ENCODE measurements at regions not wholly inside any gene's neighbourhood (a gene's known extent, or its start where the extent isn't known, plus 50 kb on each side); places are given as distances from the start of the nearest gene placed in this dataset.

DNA sequence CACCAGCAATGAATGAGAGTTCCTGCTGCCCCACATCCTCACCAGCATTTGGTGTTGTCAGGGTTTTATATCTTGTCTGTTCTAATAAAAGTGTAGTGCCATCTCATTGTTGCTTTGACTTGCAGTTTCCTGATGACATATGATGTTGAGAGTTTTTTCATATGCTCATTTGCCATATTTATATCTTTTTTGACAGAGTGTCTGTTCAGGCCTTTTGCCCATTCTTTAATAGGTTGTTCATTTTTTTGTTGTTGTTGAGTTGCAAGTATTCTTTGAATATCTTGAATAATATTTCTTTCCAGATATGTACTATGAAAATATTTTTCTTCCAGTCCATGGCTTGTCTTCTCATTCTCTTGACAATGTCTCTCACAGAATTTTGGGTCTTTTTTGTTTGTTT lies 111.7 kb upstream of the KCNJ15 start:
- in situ Hi-C loops (cut with MboI; ENCODE audit: low sequenced_read_pairs) = loop anchor here (25.0 kb wide), 1 partner anchor 433 kb away; no protein-coding TSS in a partner anchor

DNA sequence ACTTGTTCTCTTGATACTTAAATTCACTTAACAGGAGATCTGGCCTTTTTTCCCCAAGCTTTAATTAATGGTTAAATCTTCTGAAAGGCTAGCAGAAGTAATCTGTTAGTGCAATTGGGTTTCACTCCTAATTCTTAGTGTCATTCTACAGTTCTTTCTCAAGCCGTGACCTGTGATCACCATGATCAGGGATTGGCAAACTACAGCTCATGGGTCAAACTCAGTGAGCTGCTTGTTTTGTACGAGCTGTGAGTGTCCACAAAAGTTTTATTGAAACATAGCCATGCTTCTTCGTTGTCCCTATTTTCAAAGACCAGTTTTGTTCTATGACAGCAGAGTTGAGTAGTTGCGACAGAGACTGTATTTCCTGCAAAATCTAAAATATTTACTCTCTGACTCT lies 109.4 kb upstream of the KCNJ15 start:
- in situ Hi-C loops (cut with MboI; ENCODE audit: low sequenced_read_pairs) = loop anchor here (25.0 kb wide), 1 partner anchor 435 kb away; no protein-coding TSS in a partner anchor

DNA sequence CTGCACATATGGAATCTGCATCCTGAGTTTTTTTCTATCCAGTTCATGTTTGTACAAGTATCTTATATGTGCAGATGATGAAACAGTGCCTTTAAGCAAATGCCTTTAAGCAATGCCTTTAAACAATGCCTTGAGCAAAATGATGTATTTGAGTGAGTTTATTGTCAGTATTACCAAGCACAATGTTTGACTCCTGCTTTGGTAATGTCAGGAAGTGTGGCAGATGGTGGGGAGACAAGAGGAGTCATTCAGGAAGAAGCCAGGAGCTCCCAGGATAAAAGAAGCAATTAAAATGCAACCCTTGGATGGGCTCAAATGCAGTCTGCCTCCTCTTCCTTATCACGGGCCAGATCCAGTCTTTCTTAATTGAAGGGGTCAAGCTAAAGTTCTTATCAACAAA lies 108.7 kb upstream of the KCNJ15 start:
- in situ Hi-C loops (cut with MboI; ENCODE audit: low sequenced_read_pairs) = loop anchor here (25.0 kb wide), 1 partner anchor 436 kb away; no protein-coding TSS in a partner anchor

DNA sequence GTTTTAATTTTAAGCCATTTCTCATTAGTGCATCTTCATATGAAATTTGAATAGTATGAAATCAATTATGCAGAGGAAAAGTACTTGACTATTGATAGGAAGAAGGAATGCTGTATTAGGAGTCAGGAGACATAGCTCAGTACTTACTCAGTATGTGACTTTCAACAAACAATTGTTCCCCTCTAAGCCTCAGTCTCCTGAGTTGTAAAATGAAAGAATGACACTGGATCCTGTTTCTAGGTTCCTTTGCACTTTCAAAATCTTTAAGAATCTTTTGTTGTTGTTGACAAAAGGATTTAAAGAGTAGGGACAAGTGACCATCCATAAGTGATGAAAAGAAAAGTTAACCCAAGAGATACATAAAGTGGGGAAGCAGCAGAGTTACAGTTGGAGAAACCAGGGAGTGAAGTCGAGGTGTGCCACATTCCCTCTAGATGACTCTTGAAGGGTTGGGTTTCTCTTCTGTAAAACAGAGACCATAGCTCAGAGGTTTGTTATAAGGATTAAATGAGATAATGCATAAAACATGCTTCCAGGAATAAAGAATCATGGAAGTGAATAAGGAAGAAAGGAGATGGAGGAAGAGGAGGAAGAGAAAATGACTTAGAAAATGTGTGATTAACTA lies 105.7 kb upstream of the KCNJ15 start:
- in situ Hi-C loops (cut with MboI; ENCODE audit: low sequenced_read_pairs) = loop anchor here (25.0 kb wide), 1 partner anchor 986 kb away; no protein-coding TSS in a partner anchor

DNA sequence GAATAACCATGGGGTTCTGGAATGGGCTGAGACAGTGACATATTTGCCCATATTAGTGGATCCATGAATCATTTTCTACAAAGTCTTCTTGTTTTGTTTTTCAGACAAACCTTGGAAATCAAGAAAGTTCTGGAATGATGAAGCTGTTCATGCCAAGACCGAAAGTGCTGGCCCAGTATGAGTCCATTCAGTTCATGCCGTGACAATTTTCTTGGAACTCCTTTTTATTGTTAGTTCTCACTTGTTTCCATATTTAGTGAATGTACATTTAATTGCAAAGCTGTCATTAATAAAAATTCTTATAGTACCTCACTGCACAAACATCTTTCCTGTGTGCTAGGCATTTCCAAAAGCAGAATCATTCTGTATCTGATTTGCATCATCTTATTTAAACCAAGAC lies 100.6 kb upstream of the KCNJ15 start:
- in situ Hi-C loops (cut with MboI; ENCODE audit: low sequenced_read_pairs) = loop anchor here (25.0 kb wide), 1 partner anchor 981 kb away; no protein-coding TSS in a partner anchor

DNA sequence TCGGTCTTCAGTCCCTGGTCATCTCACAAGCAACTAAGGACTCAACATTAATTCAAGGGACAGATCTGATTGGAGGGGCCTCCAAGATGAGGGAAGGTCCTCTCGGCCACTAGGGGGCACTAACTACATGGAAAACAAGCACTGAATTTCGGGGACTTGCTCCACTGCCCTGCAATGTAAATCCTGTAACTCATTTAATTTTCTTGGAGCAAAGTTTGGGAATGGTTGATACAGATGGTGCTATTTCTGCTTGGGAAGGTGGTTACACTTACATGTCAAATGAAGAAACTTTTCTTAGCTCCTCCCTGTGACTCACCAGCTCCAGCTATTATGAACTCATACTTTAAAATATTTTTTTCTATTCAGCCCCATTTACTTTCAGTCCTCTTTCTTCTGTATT lies 97.4 kb upstream of the KCNJ15 start:
- in situ Hi-C loops (cut with MboI; ENCODE audit: low sequenced_read_pairs) = loop anchor here (25.0 kb wide), 1 partner anchor 978 kb away; no protein-coding TSS in a partner anchor

DNA sequence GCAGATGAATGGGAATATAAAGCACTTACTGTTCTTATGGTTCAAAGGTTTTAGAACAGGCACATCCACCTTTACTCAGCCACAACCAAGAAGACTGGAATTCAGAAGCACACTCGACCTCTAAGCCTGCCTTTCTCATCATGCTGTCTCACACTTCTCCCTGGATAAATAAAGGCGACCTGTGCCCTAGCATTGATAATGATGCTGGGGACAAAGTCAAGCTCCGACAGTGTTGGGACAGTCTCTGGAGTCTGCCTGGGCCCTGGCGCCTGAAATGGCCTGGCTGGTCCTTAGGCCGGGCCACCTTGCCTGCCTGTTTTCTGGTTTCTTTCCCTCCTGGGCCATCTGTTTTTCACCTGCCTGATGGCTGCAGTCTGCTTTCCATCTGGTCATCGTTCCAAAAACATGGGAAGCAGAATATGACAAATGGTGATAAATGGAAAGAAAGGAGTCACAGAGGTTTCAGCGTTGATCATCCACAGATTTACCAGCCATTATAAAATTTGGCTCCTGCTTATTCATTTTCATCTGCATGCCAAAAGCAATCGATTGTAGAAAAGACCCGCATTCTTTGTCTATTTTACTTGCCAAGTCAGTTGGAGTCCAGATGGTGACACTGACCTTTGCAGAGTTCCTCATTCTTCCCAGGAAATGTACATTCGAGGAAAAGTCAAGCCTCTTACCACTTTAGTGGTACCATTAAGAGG lies 91.2 kb upstream of the KCNJ15 start:
- in situ Hi-C loops (cut with MboI; ENCODE audit: low sequenced_read_pairs) = loop anchor here (5.0 to 25.0 kb wide), 2 partner anchors 187 to 972 kb away; no protein-coding TSS in a partner anchor

DNA sequence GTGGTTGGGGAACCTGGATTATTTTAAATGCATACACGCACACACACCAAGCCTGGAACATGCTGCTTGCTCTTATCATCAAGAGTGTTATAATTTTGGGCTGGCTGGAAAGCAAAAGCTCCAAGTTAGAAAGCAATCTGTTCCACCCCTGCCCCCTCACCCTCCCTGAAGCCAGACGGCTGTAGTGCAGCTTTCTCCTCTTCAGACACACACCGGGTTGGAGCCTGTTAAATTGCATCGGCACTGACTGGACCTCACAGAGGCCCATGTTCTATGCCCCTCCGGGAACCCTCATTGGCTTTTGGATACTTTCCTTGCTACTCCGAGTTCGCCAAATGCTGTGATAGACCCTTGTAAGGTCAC lies 90.6 kb upstream of the KCNJ15 start:
- in situ Hi-C loops (cut with MboI; ENCODE audit: low sequenced_read_pairs) = loop anchor here (5.0 to 25.0 kb wide), 2 partner anchors 186 to 971 kb away; no protein-coding TSS in a partner anchor

DNA sequence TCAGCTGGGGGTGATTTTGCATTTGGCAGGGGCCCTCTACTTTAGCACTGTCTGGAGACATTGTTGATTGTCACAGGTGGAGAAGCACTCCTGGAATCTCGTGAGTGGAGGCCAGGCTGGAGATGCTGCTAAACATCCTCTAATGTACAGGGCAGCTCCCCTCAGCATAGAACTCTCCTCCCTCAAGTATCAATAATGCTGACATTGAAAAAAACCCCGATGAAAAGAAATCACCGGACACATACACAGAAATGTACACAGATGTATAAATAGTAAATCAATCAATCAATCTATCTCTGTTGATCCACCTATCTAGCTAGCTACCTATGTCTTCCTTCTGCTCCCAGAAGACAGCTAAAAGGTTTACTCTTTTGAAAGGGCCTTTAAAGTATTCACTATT lies 89.4 kb upstream of the KCNJ15 start:
- in situ Hi-C loops (cut with MboI; ENCODE audit: low sequenced_read_pairs) = loop anchor here (5.0 to 25.0 kb wide), 2 partner anchors 185 to 970 kb away; no protein-coding TSS in a partner anchor

DNA sequence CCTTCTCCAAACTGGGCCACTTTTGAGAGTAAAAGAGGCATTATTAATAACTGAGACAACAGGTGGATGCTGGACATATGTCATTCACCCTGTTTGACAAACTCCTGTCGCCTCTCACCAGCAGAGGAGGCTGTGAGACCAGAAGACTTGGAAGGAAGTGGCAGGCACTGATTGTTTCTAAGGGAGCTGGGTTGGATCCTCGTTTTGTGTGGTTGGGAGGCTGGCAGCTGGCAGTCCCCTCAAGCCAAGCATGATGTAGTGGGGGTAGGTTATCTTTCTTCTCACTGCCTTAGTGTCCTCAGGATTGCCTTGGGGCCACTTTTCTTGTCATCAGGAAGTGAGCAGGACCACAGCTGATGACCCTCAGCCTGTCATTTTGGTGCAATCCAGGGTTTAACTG lies 86.5 kb upstream of the KCNJ15 start:
- in situ Hi-C loops (cut with MboI; ENCODE audit: low sequenced_read_pairs) = loop anchor here (25.0 kb wide), 1 partner anchor 967 kb away; no protein-coding TSS in a partner anchor

DNA sequence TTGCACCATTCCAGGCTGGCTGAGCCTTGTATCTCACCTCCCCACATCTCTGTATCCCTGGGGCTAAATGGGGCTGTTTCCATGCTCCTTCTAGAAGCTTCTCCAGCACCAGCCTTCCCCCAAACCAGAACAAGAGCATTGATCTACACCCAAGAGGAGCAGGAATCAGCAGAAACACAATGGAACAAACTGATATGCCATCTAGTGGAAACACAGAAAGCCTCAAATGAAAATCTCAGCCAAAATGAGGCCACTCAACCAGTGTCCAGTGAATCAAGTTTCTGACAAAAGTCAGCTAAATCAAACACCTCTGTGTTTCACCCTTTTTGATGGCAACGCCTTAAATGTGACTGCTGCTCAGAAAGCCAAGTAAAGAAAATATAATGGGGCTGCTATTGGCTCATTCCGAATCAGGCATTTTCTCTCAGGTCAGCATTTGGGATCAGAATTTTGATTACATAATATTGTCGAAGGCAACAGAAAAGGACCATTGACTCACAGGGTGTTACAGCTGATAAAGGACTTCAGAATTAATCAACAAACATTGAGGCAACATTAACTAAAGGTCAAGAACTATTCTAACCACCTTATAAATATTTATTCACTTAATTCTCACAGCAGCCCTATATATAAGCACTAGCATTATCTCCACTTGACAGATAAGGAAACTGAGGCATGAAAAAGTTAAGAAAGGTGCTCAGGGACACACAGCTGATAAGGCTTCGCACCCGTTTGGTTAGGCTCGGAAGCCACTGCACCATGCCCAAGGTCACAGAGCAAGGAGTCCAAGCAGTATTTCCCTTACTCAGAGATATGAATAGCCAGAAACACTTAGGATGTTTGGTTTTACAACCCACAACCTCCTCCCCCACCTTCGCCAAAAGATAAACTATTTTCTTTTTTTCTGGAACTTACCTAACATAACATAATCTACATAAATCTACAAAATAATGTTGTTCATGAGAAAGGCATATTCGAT lies 85.8 kb upstream of the KCNJ15 start:
- in situ Hi-C loops (cut with MboI; ENCODE audit: low sequenced_read_pairs) = loop anchor here (25.0 kb wide), 1 partner anchor 966 kb away; no protein-coding TSS in a partner anchor

DNA sequence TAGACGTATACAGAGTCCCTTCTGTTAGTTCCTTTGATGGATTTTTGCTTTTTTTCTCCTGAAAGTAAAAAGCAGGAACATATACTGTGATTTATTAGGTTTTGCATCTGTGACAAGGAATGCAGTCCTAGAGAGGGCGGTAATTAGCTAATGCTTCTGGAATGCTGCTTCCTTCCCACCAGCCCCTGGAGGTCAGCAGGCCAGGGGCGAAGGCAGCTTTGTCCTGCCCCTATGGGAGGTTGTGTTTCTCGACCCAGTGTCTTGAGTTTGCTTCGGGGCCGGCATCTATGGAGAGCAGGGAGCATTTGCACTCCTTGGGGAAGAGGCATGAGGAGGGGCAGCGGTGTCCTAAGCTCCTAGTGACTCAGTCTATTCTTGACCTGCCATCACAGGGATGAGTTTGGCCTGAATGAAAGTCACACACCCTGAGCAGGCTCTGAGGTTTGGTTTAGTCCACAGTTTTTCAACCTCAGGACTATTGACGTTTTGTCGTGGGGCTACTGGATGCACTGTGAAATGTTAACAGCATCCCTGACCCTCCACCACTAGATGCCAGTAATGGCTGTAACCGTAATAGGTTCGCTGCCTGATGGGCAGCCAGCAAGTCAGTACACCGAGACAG lies 85.0 kb upstream of the KCNJ15 start:
- in situ Hi-C loops (cut with MboI; ENCODE audit: low sequenced_read_pairs) = loop anchor here (25.0 kb wide), 1 partner anchor 965 kb away; no protein-coding TSS in a partner anchor

DNA sequence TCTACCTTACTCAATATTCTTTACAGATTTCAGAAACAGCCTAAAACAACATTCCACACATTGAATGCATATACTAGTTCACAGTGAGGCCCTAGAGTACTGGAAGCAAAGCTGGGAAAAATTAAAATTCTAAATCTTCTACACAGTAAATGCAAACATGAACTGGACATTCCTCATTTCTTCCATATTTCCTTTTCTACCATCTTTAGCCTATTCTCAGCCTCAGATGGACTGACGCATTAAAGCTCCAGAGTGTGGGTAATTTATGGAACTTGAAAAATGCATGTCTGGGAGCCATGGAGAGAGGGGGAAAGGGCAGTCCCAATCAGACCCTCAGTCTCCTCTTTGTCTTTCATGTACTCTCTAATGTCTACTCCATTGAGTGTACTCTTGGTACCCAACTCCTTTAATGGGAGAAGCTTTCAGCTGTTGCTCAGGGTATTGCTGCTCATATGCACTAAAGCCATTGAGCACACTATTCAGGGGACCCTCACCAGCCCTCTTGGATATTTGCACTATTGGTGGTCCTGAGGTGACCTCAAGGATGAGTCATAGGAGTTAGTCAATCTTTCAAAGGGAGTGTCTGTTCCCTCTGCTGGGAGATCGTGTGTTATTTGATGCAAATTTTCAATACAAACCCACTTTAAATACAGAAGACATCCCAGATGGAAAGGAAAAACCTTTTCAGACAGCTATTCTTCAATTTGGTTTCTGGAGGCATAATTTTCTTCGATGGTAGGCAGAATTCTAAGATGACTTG lies 83.3 kb upstream of the KCNJ15 start:
- in situ Hi-C loops (cut with MboI; ENCODE audit: low sequenced_read_pairs) = loop anchor here (25.0 kb wide), 1 partner anchor 964 kb away; no protein-coding TSS in a partner anchor

DNA sequence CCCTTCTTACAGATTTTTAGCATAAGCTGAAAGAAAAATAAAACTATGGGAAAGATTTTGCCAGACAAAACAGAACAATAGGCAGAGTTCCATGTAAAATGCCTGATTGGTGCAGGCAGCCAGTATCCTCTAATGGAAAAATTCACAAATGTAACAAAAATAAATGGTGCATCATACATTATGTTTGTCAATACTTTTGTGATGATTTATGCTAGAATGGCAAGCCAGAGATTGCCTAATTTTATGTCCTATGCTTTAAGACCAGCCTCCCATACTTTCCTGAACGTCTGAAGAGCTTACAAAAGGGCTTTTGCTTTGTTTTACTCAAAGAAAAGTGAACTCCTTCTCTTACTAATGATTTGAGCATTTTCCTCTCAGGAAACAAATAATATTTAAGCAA lies 81.5 kb upstream of the KCNJ15 start:
- in situ Hi-C loops (cut with MboI; ENCODE audit: low sequenced_read_pairs) = no loop called here

DNA sequence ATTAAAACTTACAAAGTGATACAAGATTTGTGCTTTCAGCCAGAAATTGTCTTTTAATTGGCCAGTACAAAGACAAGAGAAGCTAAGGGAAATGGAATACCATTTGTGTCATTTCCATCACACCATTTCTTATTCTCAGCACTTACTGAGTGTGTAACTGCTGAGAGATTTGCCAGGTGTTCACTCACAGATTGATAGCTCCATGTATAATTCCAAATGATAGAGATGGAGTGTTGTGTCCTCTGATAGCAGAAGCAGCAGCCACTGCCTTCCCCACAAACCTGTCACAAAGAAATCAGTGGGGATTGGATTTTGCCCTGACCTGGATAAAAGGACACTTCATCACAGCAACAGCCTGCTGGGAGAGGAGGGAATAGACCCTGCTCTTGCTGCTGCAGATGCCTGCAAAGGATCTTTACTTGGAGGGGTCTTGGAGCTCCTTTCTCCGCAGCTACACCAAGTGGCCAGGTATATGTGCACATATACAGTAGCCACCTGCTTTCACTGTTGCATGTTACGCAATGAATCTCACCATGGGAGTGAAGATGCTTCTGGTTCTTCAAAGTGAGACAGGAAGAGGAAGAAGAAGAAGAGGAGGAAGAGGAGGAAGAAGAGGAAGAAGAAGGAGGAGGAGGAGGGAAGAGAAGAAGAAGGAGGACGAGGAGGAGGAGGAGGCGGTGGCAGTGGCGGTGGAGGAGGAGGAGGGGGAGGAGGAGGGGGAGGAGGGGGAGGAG lies 78.7 kb upstream of the KCNJ15 start:
- in situ Hi-C loops (cut with MboI; ENCODE audit: low sequenced_read_pairs) = no loop called here

DNA sequence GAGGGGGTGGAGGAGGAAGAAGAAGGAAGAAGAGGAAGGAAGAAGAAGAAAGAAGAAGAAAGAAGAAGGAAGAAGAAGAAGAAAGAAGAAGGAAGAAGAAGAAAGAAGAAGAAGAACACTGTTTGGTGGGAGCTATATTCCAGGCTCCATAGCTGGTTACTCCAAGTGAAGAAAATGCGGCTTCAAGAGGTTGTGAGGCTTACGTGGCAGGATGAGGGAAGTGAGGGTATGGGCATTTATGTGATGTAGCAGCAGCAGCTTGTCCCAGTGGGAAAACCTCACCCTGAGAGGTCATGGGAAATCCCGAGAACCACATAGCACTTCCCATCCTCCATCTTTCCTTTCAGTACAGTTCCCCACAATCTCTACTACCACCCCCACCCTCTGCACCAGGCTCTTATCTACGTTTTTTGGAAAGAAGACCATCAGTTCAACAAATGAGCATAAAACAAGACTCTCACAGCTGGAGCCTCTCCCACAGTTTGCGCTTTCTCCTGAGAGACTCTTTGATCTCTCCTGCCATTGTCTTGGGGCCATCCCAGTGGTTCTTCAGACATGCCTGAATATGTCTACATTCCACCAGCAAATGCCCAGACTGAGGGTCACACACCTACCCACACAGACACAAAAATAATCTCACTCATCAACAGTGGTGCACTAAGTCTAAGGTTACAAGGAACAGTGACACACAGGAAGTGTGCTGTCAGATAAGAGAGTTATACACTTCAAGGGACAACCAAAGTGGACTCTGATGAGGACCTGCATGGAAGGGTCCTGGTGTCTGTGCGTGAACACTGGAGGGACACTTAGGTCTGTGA lies 77.9 kb upstream of the KCNJ15 start:
- in situ Hi-C loops (cut with MboI; ENCODE audit: low sequenced_read_pairs) = no loop called here

DNA sequence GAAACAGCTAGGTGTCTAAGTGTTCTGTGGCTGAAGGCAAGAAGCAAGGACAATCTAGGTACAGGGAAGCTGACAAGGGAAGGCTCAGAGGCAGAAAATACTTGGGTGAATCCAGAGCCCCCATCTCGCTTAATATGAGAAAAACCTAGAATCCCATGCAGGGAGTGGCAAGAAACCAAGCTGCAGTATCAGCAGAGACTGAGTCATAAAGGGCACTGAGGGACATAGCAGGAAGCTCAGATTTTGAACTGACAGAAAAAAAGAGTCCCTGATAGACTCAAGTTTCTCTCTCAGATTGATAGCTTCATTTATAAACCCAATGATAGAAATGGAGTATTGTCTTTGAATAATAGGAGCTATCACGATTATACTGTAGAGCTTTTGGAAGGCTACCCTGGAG lies 77.3 kb upstream of the KCNJ15 start:
- in situ Hi-C loops (cut with MboI; ENCODE audit: low sequenced_read_pairs) = no loop called here

DNA sequence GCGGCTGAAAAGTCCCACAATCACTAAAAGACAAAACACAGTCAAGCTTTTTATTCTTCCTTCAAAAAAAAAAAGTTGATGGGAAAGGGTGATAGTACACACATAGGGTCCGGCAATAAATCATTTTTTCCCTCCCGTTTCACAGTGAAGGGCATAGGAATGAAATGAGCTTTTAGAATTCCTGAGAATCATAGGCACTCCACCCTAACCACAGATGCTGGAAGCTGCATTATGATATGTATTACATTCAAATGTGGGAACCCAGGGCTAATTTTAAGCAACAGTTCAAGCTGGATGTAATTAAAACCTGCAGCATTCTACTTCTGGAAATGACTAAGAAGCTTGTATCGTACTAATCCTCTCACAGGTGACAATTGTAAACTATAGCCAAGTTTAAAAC lies 75.7 kb upstream of the KCNJ15 start:
- in situ Hi-C loops (cut with MboI; ENCODE audit: low sequenced_read_pairs) = no loop called here
